ENCODE measurements at regions not wholly inside any gene's neighbourhood (a gene's known extent, or its start where the extent isn't known, plus 50 kb on each side); places are given as distances from the start of the nearest gene placed in this dataset.

DNA sequence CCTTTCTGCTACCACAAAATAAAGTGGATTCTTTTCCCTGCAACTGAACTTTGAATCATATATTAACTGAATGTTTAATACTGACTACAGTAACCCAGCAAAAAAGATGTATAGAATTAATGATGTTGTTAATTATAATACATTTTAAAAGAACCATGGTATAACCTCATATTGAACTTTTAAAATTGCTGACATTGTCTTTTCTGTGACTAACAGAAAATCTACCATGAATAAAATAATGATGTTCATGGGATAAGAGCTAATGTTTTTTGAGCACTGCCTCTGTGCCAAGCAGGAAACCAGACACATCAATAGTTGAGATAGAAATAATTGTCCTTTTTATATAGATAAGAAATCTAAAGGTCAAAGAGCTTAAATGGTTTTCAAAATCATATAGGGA lies 691.9 kb downstream of the PDHA2 start:
- no peaks in the 10 kb centered on the region for H3K9me3 ChIP-seq (ENCODE audit: insufficient read depth, low read depth, low read length)
- no peak overlapping the region for H2AFZ ChIP-seq (ENCODE audit: low read length)
- no peaks in the 10 kb centered on the region for H3K79me2 ChIP-seq (ENCODE audit: insufficient read depth, low read length)
- no peak overlapping the region for H3K4me2 ChIP-seq (ENCODE audit: low read depth, low read length, poor library complexity, severe bottlenecking)
- H3K9ac ChIP-seq (ENCODE audit: low read depth, low read length, poor library complexity, severe bottlenecking): no peak overlapping the region
- H3K4me1 ChIP-seq (ENCODE audit: insufficient read depth, low read length, poor library complexity, severe bottlenecking): no peaks in the 10 kb centered on the region
- no peaks in the 10 kb centered on the region for H3K9me2 ChIP-seq (replicated peaks; ENCODE audit: low read depth, low read length)
- H3K27me3 ChIP-seq (ENCODE audit: insufficient read depth, low read length, poor library complexity, severe bottlenecking): no peaks in the 10 kb centered on the region
- H3K36me3 ChIP-seq (ENCODE audit: insufficient read depth, low read length): no peaks in the 10 kb centered on the region
- no peaks in the 10 kb centered on the region for H3F3A ChIP-seq (ENCODE audit: low read depth)
- H3K4me3 ChIP-seq (ENCODE audit: low read length, poor library complexity, severe bottlenecking): no peak overlapping the region
- TF ChIP-seq, protein P1, sequence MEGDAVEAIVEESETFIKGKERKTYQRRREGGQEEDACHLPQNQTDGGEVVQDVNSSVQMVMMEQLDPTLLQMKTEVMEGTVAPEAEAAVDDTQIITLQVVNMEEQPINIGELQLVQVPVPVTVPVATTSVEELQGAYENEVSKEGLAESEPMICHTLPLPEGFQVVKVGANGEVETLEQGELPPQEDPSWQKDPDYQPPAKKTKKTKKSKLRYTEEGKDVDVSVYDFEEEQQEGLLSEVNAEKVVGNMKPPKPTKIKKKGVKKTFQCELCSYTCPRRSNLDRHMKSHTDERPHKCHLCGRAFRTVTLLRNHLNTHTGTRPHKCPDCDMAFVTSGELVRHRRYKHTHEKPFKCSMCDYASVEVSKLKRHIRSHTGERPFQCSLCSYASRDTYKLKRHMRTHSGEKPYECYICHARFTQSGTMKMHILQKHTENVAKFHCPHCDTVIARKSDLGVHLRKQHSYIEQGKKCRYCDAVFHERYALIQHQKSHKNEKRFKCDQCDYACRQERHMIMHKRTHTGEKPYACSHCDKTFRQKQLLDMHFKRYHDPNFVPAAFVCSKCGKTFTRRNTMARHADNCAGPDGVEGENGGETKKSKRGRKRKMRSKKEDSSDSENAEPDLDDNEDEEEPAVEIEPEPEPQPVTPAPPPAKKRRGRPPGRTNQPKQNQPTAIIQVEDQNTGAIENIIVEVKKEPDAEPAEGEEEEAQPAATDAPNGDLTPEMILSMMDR (conservative IDR thresholded peaks at IDR 0.05; ENCODE audit: low read length): no peak
- no peak for TF ChIP-seq EZH2phosphoT487 (IDR thresholded peaks at IDR 0.05; ENCODE audit: borderline replicate concordance)
- H4K20me1 ChIP-seq (ENCODE audit: insufficient read depth, low read length, poor library complexity, severe bottlenecking): no peaks in the 10 kb centered on the region

GRCh38 chr4:96543346-96543745 lies 703.5 kb downstream of the PDHA2 start:
- H3K27me3 ChIP-seq (ENCODE audit: insufficient read depth, low read length, poor library complexity, severe bottlenecking): no peaks in the 10 kb centered on the region
- H3K9ac ChIP-seq (ENCODE audit: low read depth, low read length, poor library complexity, severe bottlenecking): no peak overlapping the region
- H2AFZ ChIP-seq (ENCODE audit: low read length): no peak overlapping the region
- H3K4me1 ChIP-seq (ENCODE audit: insufficient read depth, low read length, poor library complexity, severe bottlenecking): no peaks in the 10 kb centered on the region
- no peak overlapping the region for H3K4me2 ChIP-seq (ENCODE audit: low read depth, low read length, poor library complexity, severe bottlenecking)
- TF ChIP-seq EZH2phosphoT487 (IDR thresholded peaks at IDR 0.05; ENCODE audit: borderline replicate concordance): no peak
- TF ChIP-seq, protein P1 (conservative IDR thresholded peaks at IDR 0.05; ENCODE audit: low read length): no peak
- H3K9me2 ChIP-seq (replicated peaks; ENCODE audit: low read depth, low read length): no peaks in the 10 kb centered on the region
- H3K36me3 ChIP-seq (ENCODE audit: insufficient read depth, low read length): no peaks in the 10 kb centered on the region
- no peak overlapping the region for H3K4me3 ChIP-seq (ENCODE audit: low read length, poor library complexity, severe bottlenecking)
- no peaks in the 10 kb centered on the region for H4K20me1 ChIP-seq (ENCODE audit: insufficient read depth, low read length, poor library complexity, severe bottlenecking)
- H3K9me3 ChIP-seq (ENCODE audit: insufficient read depth, low read depth, low read length): no peaks in the 10 kb centered on the region
- H3K79me2 ChIP-seq (ENCODE audit: insufficient read depth, low read length): no peaks in the 10 kb centered on the region
- no peaks in the 10 kb centered on the region for H3F3A ChIP-seq (ENCODE audit: low read depth)

- H3K9ac ChIP-seq (ENCODE audit: low read depth, low read length, poor library complexity, severe bottlenecking): no peak overlapping the region
Measured at GRCh38 chr4:96558466-96558865, 718.6 kb downstream of the PDHA2 start.

More at GRCh38 chr4:96558466-96558865, 718.6 kb downstream of the PDHA2 start:
- Histone ChIP-seq H3K4me2 (ENCODE audit: low read depth, low read length, poor library complexity, severe bottlenecking) (no peak overlapping the region), H3K9me3 (ENCODE audit: insufficient read depth, low read depth, low read length) (no peaks in the 10 kb centered on the region), H3K79me2 (ENCODE audit: insufficient read depth, low read length) (no peaks in the 10 kb centered on the region), H3F3A (ENCODE audit: low read depth) (no peaks in the 10 kb centered on the region), H2AFZ (ENCODE audit: low read length) (no peak overlapping the region), H4K20me1 (ENCODE audit: insufficient read depth, low read length, poor library complexity, severe bottlenecking) (no peaks in the 10 kb centered on the region), H3K4me1 (ENCODE audit: insufficient read depth, low read length, poor library complexity, severe bottlenecking) (no peaks in the 10 kb centered on the region), H3K4me3 (ENCODE audit: low read length, poor library complexity, severe bottlenecking) (no peak overlapping the region), H3K9me2 (replicated peaks; ENCODE audit: low read depth, low read length) (no peaks in the 10 kb centered on the region), H3K36me3 (ENCODE audit: insufficient read depth, low read length) (no peaks in the 10 kb centered on the region), H3K27me3 (ENCODE audit: insufficient read depth, low read length, poor library complexity, severe bottlenecking) (no peaks in the 10 kb centered on the region)
- TF ChIP-seq, protein P1 (conservative IDR thresholded peaks at IDR 0.05; ENCODE audit: low read length): no peak
- no peak for TF ChIP-seq EZH2phosphoT487 (IDR thresholded peaks at IDR 0.05; ENCODE audit: borderline replicate concordance)
